ENCODE measurements at regions not wholly inside any gene's neighbourhood (a gene's known extent, or its start where the extent isn't known, plus 50 kb on each side); places are given as distances from the start of the nearest gene placed in this dataset.
"Not testable (repeated sequence)": the region's sequence is repeated elsewhere in the genome, so short reads cannot be mapped to it uniquely, and the experiment has no call there.

- no peak for DNase-seq
Observed at GRCh38 chr13:62250501-62251201, 835.0 kb upstream of the PCDH20 start.

GRCh38 chr13:62246581-62246980 lies 830.9 kb upstream of the PCDH20 start:
- DNase-seq = no peak

GRCh38 chr13:62243106-62243505 lies 827.5 kb upstream of the PCDH20 start:
- DNase-seq = no peak

DNA sequence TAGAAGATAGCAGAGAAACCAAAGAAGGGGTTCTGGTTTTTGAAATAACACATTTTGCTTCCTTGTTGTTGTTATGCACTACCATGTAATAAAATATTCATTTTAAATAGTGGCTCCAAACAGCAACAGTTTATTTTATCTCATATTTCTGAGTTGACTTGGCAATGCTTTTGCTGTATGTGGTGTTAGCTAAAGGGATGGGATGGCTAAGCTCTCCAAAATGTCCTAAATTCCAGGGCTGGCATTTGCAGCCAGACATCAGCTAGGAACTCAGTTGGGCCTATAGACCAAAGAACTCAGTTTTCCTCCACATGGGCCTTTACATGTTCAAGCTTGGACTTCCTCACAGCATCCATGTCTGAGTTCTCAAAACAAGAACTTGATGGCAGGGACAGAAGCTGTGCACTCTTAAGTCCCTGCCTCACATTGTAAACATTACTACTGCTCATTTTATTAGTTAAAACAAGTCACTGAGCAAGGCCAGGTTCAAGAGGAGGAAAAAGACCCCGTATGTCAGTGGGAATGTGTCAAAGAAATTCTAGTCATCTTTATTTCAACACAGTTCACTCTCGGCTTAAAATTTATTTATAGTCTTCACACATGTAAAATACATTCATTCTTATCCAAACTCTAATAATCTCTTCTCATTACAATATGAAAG lies 819.3 kb upstream of the PCDH20 start:
- DNase-seq = no peak

DNA sequence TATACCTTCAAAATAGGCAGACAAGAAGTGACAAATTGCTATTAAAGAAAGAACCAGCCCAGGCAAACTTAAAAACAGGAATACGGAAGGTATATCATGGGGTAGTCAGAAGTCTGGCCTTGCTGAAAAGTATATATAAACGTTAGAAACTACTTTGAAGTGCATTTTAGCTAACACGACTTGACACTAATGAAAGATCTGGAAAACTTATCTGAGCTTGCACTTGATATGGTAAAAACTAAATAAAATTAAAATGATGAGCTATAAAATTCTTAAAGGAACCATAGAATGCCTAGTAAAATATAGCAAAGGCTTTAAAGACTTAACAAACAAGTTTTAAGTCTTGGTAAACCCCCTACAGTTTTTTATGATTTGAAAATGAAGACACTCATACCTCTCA lies 795.3 kb upstream of the PCDH20 start:
- DNase-seq = no peak

GRCh38 chr13:62209529-62209928 lies 793.9 kb upstream of the PCDH20 start:
- no peak for DNase-seq

DNA sequence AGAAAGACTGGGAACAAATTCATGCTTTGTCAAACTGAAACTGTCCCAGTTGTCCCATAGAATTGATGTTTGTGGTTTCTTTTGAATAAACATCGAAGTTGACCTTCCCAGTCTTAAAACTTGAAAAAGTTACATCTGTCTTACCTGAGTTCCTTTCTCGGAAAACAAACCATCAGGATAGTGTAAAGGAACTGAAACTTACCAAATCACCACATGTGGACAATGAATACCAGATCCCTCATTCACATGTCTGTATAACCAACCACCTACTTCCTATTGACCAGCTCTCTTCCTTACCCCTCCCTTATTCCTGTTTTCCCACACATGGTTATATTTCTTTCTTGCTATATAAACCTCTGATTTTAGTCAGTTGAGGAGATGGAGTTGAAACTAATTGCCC lies 791.7 kb upstream of the PCDH20 start:
- no peak for DNase-seq

DNA sequence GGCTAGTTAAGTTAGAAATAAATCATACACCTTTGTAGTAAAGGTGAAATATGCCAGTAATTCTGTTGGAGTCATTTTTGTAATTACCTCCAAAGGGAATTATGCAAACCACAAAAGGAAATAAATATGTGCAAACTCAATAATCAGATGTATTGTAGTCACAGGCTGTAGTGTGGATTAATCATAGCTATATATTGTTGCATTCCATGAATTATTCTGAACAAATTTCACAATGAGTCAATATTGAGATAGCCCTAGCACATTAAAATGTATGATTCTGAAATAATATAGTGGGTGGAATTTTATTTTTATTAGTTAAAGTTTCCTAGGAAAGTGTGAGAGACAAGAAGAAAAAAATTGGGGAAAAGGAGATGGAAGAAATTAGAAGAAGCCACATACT lies 790.5 kb upstream of the PCDH20 start:
- no peak for DNase-seq

DNA sequence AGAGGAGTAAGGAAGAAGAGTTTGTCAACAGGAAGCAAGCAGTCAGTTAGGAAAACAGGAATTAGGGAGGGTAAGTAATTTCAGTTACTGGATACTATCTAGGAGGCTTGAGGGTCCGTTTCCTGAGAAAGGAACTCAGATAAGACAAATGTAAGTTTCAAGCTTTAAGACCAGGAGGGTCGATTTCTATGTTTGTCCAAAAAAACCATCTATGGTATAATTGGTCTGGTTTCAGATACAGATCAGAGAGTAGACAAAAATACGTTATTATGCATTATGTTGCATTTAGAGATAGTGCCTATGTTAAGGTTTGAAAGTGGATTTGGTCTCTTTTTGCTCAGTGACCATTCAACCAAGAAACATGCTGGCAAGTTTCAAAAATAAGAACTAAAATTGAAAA lies 789.6 kb upstream of the PCDH20 start:
- DNase-seq = no peak

- no peak for DNase-seq
Observed at GRCh38 chr13:62194371-62194770, 778.7 kb upstream of the PCDH20 start.

DNA sequence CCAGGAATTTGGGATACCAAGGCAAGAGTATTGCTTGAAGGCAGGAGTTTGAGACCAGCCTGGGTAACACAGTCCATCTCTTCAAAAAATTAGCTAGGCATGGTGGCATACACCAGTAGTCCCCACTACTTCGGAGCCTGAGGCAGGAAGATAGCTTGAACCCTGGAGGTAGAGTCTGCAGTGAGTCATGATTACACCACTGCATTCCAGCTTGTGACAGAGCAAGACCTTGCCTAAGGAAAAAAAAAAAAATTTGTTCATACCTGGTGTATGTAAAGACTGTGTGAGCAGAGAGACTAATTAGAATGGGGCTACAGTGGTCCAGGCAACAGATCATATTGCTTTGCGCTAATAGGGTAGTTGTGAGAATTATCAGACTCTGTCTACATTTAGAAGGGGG lies 778.3 kb upstream of the PCDH20 start:
- DNase-seq = no peak

GRCh38 chr13:62185631-62186255 lies 770.1 kb upstream of the PCDH20 start:
- DNase-seq = no peak

DNA sequence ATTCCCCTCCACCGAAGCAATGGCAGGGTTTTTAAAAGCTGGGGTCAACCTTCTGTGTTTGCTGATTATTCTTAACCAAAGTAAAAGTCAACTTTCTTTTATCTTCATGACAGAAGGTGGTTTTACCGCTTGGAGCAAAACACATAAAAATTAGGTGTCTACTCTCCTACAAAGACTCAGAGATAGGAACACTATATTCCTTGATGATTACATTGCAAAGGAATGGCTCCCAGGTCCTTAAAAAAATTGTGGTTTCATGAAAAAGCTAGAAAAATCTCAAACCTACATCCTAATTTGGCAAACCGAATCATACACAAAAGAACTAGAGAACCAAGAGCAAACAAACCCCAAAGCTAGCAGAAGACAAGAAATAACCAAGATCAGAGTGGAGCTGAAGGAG lies 760.4 kb upstream of the PCDH20 start:
- DNase-seq = no peak

GRCh38 chr13:62173958-62174357 lies 758.3 kb upstream of the PCDH20 start:
- DNase-seq = no peak

GRCh38 chr13:62171697-62172096 lies 756.0 kb upstream of the PCDH20 start:
- DNase-seq = no peak

GRCh38 chr13:62168891-62169290 lies 753.2 kb upstream of the PCDH20 start:
- DNase-seq = no peak

DNA sequence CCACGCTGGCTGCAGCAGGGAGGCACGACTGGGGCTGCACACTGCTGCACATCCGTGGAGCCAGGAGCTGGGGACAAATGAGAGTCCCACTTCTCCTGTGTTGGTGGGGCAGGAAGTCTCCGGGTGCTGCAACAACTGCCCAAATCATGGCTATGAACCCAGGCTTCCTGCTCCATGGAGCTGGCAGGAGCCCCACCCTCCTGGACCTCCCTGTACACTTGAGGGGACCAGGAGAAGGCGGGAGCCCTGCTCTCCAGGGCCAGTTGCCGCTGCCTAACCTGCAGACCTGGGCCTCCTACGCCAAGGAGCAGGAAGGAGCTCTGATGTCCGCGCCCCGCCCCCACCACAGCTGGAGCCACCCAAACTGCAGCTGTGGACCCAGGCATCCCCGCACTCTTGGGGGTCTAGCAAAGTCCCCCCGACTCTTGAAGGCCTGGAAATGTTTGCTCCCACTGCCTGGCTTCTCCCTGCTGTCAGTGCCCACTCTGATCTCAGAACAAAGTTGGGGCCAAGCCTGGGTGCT lies 752.1 kb upstream of the PCDH20 start:
- DNase-seq = no peak

DNA sequence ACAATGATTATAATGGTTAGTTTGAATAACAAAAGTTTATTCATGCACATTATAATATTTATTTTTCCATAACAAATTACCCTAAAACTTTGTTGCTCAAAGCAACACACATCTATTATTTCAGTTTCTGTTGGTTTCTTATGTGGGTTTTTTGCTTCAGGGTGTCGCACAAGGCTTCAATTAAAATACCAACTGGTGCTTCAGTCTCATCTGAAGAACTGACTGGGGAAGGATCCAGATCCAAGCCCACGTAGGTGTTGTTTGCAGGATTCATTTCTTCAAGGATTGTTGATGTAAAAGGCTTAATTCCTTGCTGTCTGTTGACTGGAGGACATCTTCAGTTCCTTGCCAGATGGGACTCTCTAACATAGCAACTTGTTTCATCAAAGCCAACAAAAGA lies 747.2 kb upstream of the PCDH20 start:
- DNase-seq = no peak

DNA sequence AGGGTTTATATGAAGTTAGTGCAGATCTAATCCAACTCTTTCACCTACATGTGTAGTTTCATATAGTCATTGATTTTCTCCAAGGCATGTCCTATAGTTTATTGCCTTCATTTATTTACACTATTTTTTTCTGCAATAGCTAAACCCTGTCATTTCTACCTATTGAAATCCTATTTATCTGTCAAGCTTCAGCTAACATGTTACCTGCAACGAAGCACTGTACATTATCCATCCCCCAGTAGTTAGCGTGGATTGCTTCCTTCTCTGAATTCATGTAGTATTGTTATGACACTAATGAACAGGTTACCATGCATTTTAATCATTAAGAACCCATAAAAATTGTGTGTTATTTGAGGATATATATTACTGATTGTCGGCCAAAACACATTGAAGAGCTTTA lies 742.9 kb upstream of the PCDH20 start:
- DNase-seq = no peak

GRCh38 chr13:62151724-62152123 lies 736.1 kb upstream of the PCDH20 start:
- not testable (repeated sequence) for DNase-seq

DNA sequence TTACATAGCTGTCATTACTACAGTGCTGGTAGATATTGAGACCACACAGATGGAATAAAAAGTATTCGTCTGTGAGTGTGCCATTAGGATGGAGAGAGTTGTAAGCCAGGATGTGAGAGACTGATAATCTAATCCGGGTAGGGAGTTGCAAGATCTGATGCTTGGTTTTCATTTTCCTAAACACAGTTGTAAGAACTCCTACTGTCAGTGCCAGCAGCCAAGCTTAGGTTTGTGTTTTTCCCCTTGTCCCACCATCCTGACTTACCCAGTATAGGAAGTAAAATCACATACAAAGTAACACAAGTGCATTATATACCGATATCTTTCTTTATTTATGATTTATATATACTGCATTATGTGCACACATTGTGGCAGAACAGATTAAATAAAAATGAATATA lies 726.4 kb upstream of the PCDH20 start:
- DNase-seq = no peak

DNA sequence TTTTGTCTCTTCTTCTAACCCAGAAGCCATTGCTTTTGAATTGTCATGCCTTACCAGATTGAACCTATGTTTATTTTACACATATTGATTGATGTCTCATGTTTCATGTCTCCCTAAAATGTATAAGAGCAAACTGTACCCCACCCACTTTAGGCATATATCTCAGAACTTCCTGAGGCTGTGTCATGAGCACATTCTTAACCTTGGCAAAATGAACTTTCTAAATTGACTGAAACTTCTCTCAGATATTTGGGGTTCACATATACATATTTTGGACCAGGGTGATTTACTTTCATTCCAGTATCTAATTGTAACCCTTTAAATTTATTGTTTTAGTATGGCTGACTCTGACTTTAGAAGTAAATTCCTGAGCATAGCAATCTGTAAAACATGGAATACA lies 723.9 kb upstream of the PCDH20 start:
- DNase-seq = no peak

- DNase-seq = no peak
Observed at GRCh38 chr13:62137629-62138405, 722.2 kb upstream of the PCDH20 start.
